HG02610 (cell line): ENCODE measurements at regions not wholly inside any gene's neighbourhood (a gene's known extent, or its start where the extent isn't known, plus 50 kb on each side); places are given as distances from the start of the nearest gene placed in this dataset.

Source experiments
- ATAC-seq: cut with Tn5 transposase; IDR thresholded peaks from one replicate; pipeline ENCODE4 v1.9.1; 2021; ENCODE audit warnings: mild to moderate bottlenecking, moderate library complexity; ENCODE audit not compliant: unreplicated experiment

- no peak for ATAC-seq
Observed at GRCh38 chr2:80706951-80707350, 402.4 kb upstream of the LRRTM1 start.

- ATAC-seq: no peak
Observed at GRCh38 chr2:80706541-80706940, 402.0 kb upstream of the LRRTM1 start.

GRCh38 chr2:80703532-80703931 lies 399.0 kb upstream of the LRRTM1 start:
- no peak for ATAC-seq

GRCh38 chr2:80700961-80701360 lies 396.4 kb upstream of the LRRTM1 start:
- ATAC-seq: no peak
